OCI-LY1 (cell line): ENCODE measurements at regions not wholly inside any gene's neighbourhood (a gene's known extent, or its start where the extent isn't known, plus 50 kb on each side); places are given as distances from the start of the nearest gene placed in this dataset.

Experiments used
- CTCF ChIP-seq: fragments of 200-600 bp; sonication (generic), shearing (Covaris generic); IDR thresholded peaks from 2 replicates; pipeline ENCODE4 v1.5.1; 2017; ENCODE audit warnings: mild to moderate bottlenecking, antibody characterized with exemption, low read length, moderate library complexity, mixed read lengths
- EZH2 ChIP-seq: fragments of 200-600 bp; sonication (generic), shearing (Covaris generic); IDR thresholded peaks from 2 replicates; pipeline ENCODE4 v1.8.0; 2017; ENCODE audit warnings: borderline replicate concordance, mixed run types, mild to moderate bottlenecking, antibody characterized with exemption, low read length, moderate library complexity, mixed read lengths

GRCh38 chr3:177977381-177978158, 558.7 kb upstream of the KCNMB2 start:
- no peak for TF ChIP-seq EZH2
- no peak for TF ChIP-seq CTCF
